ENCODE measurements at regions not wholly inside any gene's neighbourhood (a gene's known extent, or its start where the extent isn't known, plus 50 kb on each side); places are given as distances from the start of the nearest gene placed in this dataset.

DNA sequence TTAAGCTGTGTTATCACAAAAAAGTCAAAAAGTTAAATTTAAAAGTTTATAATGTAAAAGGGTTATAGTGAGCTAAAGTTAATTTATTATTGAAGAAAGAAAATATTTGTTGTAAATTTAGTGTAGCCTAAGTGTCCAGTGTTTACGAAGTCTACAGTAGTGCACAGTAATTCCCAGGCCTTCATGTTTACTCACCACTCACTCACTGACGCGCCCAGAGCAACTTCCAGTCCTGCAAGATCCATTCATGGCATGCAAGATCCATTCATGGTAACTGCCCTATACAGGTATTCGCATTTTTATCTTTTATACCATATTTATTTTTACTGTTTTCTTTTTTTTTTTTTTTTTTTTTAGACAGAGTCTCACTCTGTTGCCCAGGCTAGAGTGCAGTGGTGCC lies 69.5 kb downstream of the TPRA1 start:
- no peak for TF ChIP-seq TEAD4 (CRISPR knock-in tag; IDR thresholded peaks at IDR 0.05)
- TF ChIP-seq NFE2L1 (CRISPR knock-in tag; IDR thresholded peaks at IDR 0.05): no peak

Measured in WTC11 (cell line).